SK-N-SH (cell line): ENCODE measurements at regions not wholly inside any gene's neighbourhood (a gene's known extent, or its start where the extent isn't known, plus 50 kb on each side); places are given as distances from the start of the nearest gene placed in this dataset.
"Not testable (repeated sequence)": the region's sequence is repeated elsewhere in the genome, so short reads cannot be mapped to it uniquely, and the experiment has no call there.

ENCODE experiments used
- CTCF ChIA-PET: fragments of 300-600, 350-600 bp; formaldehyde crosslinking; extraction: SDS; loops from one replicate; lab custom pipeline; 2021; lab: Yijun Ruan, JAX
- POLR2A ChIA-PET: fragments of 350-600 bp; sonication (Branson Sonifier 250); formaldehyde crosslinking; extraction: SDS; loops from one replicate; lab custom pipeline; 2020; ENCODE audit warnings: antibody characterized with exemption, inconsistent platforms; lab: Yijun Ruan, JAX
- DNase-seq: peaks from one replicate; pipeline ENCODE4 v3.0.0; 2012
- H2AFZ ChIP-seq: fragments of 200-600 bp; sonication (generic); 2 replicates; pipeline ENCODE4 v1.8.1; 2016; ENCODE audit warnings: antibody characterized with exemption, mild to moderate bottlenecking, low read depth
- H3F3A ChIP-seq: fragments of 200-600 bp; sonication (generic); replicated peaks from 2 replicates; pipeline ENCODE3; 2016; ENCODE audit warnings: antibody characterized with exemption, mild to moderate bottlenecking; ENCODE audit not compliant: insufficient read depth
- H3K27ac ChIP-seq, 2 experiments: fragments of 200-500 bp in 1 of 2; fragments of 200-600 bp in 1 of 2; sonication (Bioruptor generic) in 1 of 2; sonication (generic), shearing (Covaris generic) in 1 of 2; 2 replicates each; pipeline versions ENCODE4 v1.5.1 to v1.6.1; 2014 to 2016; ENCODE audit warnings: low read depth in 2 of 2, inconsistent platforms in 1 of 2, low read length in 1 of 2, mild to moderate bottlenecking in 1 of 2, mixed read lengths in 1 of 2
- H3K27me3 ChIP-seq: fragments of 200-600 bp; sonication (generic), shearing (Covaris generic); 2 replicates; pipeline ENCODE4 v1.6.1; 2016; ENCODE audit warnings: mixed run types; ENCODE audit not compliant: insufficient read depth
- H3K36me3 ChIP-seq, 2 experiments: fragments of 200-500 bp in 1 of 2; fragments of 200-600 bp in 1 of 2; sonication (Bioruptor generic) in 1 of 2; sonication (generic) in 1 of 2; replicated peaks in 1 of 2; 2 replicates each; pipeline versions ENCODE3 to v1.5.1; 2014 to 2016; ENCODE audit warnings: low read length in 1 of 2, mild to moderate bottlenecking in 1 of 2; ENCODE audit not compliant: insufficient read depth in 2 of 2, control insufficient read depth in 1 of 2
- H3K4me1 ChIP-seq, 2 experiments: fragments of 200-500 bp in 1 of 2; fragments of 200-600 bp in 1 of 2; sonication (Bioruptor generic) in 1 of 2; sonication (generic), shearing (Covaris generic) in 1 of 2; 2 replicates each; pipeline versions ENCODE4 v1.5.1 to v1.6.1; 2014 to 2016; ENCODE audit warnings: low read depth in 1 of 2, low read length in 1 of 2, mixed run types in 1 of 2; ENCODE audit not compliant: insufficient read depth in 2 of 2, control insufficient read depth in 1 of 2
- H3K4me2 ChIP-seq: fragments of 200-600 bp; sonication (generic), shearing (Covaris generic); 2 replicates; pipeline ENCODE4 v1.6.1; 2017; ENCODE audit warnings: mixed run types
- H3K4me3 ChIP-seq, 2 experiments: fragments of 200-500 bp in 1 of 2; fragments of 200-600 bp in 1 of 2; sonication (Bioruptor generic) in 1 of 2; sonication (generic), shearing (Covaris generic) in 1 of 2; 2 replicates each; pipeline versions ENCODE4 v1.5.1 to v1.8.1; 2014 to 2016; ENCODE audit warnings: low read depth in 2 of 2, inconsistent platforms in 1 of 2, low read length in 1 of 2, mild to moderate bottlenecking in 1 of 2, mixed read lengths in 1 of 2, moderate library complexity in 1 of 2
- H3K79me2 ChIP-seq: fragments of 200-600 bp; sonication (generic); 2 replicates; pipeline ENCODE4 v1.8.1; 2017; ENCODE audit warnings: mild to moderate bottlenecking; ENCODE audit not compliant: insufficient read depth
- H3K9ac ChIP-seq: fragments of 200-600 bp; sonication (generic); 2 replicates; pipeline ENCODE4 v1.6.1; 2017; ENCODE audit warnings: mixed run types
- H3K9me2 ChIP-seq: fragments of 200-600 bp; sonication (generic); 2 replicates; pipeline ENCODE4 v1.6.1; 2017; ENCODE audit warnings: mixed run types
- H3K9me3 ChIP-seq: fragments of 200-600 bp; sonication (generic); 2 replicates; pipeline ENCODE4 v1.6.1; 2017; ENCODE audit warnings: mixed run types, mild to moderate bottlenecking, moderate library complexity
- H4K20me1 ChIP-seq: fragments of 200-600 bp; sonication (generic); 2 replicates; pipeline ENCODE4 v1.6.1; 2017; ENCODE audit warnings: mild to moderate bottlenecking, mixed run types; ENCODE audit not compliant: insufficient read depth
- EZH2phosphoT487 ChIP-seq: fragments of 200-600 bp; sonication (generic); IDR thresholded peaks from 2 replicates; pipeline ENCODE4 v1.6.1; 2017; ENCODE audit warnings: low read depth, mixed run types, mild to moderate bottlenecking, antibody characterized with exemption, moderate library complexity, borderline replicate concordance
- FOSL2 ChIP-seq: IDR thresholded peaks from 2 replicates; pipeline ENCODE4 v1.4.0; 2012; ENCODE audit warnings: low read depth, mild to moderate bottlenecking, moderate library complexity, borderline replicate concordance
- FOXM1 ChIP-seq: IDR thresholded peaks from 2 replicates; pipeline ENCODE4 v1.4.0; 2012; ENCODE audit warnings: low read depth, mild to moderate bottlenecking
- GABPA ChIP-seq: IDR thresholded peaks from 2 replicates; pipeline ENCODE4 v1.4.0; 2012; ENCODE audit warnings: low read depth, mild to moderate bottlenecking
- NRF1 ChIP-seq: IDR thresholded peaks from 2 replicates; pipeline ENCODE4 v1.6.1; 2012; ENCODE audit warnings: low read depth, mild to moderate bottlenecking, low read length
- RAD21 ChIP-seq: IDR thresholded peaks from 2 replicates; pipeline ENCODE4 v1.6.1; 2012; ENCODE audit warnings: mild to moderate bottlenecking, low read length
- RXRA ChIP-seq: IDR thresholded peaks from 2 replicates; pipeline ENCODE4 v1.4.0; 2012; ENCODE audit warnings: low read depth, mild to moderate bottlenecking, borderline replicate concordance
- TCF12 ChIP-seq: IDR thresholded peaks from 2 replicates; pipeline ENCODE4 v1.4.0; 2012
- TEAD4 ChIP-seq: IDR thresholded peaks from 2 replicates; pipeline ENCODE4 v1.4.0; 2012; ENCODE audit warnings: mild to moderate bottlenecking, borderline replicate concordance; ENCODE audit not compliant: insufficient read depth
- YY1 ChIP-seq: IDR thresholded peaks from 2 replicates; pipeline ENCODE4 v1.4.0; 2012; ENCODE audit warnings: low read depth, mild to moderate bottlenecking
- WGBS: methylation state at CpG from one replicate; pipeline ENCODE4 v1.1.6; 2017; ENCODE audit warnings: low lambda C conversion rate; 5-methylcytosine and 5-hydroxymethylcytosine counted together
- TF ChIP-seq, protein P1 (sequence below): IDR thresholded peaks from 2 replicates; pipeline ENCODE4 v1.4.0; 2012; ENCODE audit warnings: low read depth, borderline replicate concordance
- TF ChIP-seq, protein P2 (sequence below): IDR thresholded peaks from 2 replicates; pipeline ENCODE4; 2012
- TF ChIP-seq, protein P3 (sequence below): IDR thresholded peaks from 2 replicates; pipeline ENCODE4 v1.6.1; 2012; ENCODE audit warnings: mild to moderate bottlenecking, low read depth, low read length, moderate library complexity
- TF ChIP-seq, protein P4 (sequence below): fragments of 150-350 bp; IDR thresholded peaks from 2 replicates; pipeline ENCODE4 v1.6.1; 2016; ENCODE audit warnings: mild to moderate bottlenecking, low read depth, low read length

DNA sequence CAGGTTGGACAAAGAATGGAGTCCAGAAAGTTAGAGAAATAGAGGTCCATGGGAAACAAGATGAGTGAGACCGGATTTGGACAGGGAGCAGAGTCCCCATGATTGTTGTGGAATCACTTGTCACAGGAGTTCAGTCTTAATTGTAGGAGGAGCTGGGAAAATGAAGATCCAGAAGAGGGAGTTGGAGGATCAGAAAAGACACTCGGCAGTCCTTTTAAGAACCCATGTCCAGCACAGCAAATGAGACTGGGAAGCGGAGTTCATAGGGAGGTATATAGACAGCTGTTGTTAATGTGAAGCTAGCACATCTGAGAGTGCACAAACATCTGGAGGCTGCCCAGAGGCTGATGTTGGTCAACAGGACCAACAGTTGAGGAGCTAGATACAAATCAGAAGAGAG lies 111.4 kb upstream of the RXFP1 start:
- no peaks in the 10 kb centered on the region for H3K9me3 ChIP-seq
- peak; percentile 19; the same call in 1 of the 2 replicates for TF ChIP-seq RAD21
- TF ChIP-seq FOSL2, result no peak
- H3K79me2 ChIP-seq, result no peaks in the 10 kb centered on the region
- H3K27ac ChIP-seq, result no peak overlapping the region
- no peaks in the 10 kb centered on the region for H3K36me3 ChIP-seq
- no peaks in the 10 kb centered on the region for H3K4me1 ChIP-seq
- H2AFZ ChIP-seq, result no peak overlapping the region
- DNase-seq, result no peak
- CTCF ChIA-PET, result no interaction called here
- POLR2A ChIA-PET, result no interaction called here
- H3F3A ChIP-seq, result no peaks in the 10 kb centered on the region
- H3K9ac ChIP-seq, result no peak overlapping the region
- 39% methylated on average over 3 of the region's 3 CpGs for WGBS
- H3K27me3 ChIP-seq, result no peaks in the 10 kb centered on the region; the same call in 1 of the 2 replicates
- no peaks in the 10 kb centered on the region for H3K9me2 ChIP-seq
- no peak overlapping the region for H3K4me3 ChIP-seq
- no peaks in the 10 kb centered on the region for H4K20me1 ChIP-seq
- no peak overlapping the region for H3K4me2 ChIP-seq

DNA sequence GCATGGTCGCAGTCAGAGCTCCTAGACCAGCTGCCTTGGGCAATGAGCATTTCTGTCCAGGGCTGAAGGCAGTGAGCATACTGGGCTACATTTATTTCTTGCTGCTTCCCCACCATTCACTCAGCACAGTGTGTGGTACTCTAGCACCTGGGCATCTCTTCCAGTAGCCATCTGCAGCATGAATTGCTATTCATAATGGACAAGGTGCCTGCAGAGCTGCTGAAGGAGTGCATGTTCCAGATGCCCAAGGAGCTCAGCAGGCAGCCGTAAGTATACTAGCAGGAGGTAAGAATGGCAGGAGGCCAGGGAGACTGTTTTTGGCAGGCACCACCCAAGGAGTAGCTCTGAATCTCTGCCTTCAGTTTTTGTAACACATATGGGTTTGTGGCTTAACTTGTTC lies 110.4 kb upstream of the RXFP1 start:
- no peak overlapping the region for H2AFZ ChIP-seq
- TF ChIP-seq, protein P1, sequence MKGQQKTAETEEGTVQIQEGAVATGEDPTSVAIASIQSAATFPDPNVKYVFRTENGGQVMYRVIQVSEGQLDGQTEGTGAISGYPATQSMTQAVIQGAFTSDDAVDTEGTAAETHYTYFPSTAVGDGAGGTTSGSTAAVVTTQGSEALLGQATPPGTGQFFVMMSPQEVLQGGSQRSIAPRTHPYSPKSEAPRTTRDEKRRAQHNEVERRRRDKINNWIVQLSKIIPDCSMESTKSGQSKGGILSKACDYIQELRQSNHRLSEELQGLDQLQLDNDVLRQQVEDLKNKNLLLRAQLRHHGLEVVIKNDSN, result no peak
- TF ChIP-seq, protein P2, sequence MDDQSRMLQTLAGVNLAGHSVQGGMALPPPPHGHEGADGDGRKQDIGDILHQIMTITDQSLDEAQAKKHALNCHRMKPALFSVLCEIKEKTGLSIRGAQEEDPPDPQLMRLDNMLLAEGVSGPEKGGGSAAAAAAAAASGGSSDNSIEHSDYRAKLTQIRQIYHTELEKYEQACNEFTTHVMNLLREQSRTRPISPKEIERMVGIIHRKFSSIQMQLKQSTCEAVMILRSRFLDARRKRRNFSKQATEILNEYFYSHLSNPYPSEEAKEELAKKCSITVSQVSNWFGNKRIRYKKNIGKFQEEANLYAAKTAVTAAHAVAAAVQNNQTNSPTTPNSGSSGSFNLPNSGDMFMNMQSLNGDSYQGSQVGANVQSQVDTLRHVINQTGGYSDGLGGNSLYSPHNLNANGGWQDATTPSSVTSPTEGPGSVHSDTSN, result no peak
- TF ChIP-seq TCF12, result no peak
- no peak for TF ChIP-seq RXRA
- TF ChIP-seq NRF1, result no peak
- TF ChIP-seq, protein P3, sequence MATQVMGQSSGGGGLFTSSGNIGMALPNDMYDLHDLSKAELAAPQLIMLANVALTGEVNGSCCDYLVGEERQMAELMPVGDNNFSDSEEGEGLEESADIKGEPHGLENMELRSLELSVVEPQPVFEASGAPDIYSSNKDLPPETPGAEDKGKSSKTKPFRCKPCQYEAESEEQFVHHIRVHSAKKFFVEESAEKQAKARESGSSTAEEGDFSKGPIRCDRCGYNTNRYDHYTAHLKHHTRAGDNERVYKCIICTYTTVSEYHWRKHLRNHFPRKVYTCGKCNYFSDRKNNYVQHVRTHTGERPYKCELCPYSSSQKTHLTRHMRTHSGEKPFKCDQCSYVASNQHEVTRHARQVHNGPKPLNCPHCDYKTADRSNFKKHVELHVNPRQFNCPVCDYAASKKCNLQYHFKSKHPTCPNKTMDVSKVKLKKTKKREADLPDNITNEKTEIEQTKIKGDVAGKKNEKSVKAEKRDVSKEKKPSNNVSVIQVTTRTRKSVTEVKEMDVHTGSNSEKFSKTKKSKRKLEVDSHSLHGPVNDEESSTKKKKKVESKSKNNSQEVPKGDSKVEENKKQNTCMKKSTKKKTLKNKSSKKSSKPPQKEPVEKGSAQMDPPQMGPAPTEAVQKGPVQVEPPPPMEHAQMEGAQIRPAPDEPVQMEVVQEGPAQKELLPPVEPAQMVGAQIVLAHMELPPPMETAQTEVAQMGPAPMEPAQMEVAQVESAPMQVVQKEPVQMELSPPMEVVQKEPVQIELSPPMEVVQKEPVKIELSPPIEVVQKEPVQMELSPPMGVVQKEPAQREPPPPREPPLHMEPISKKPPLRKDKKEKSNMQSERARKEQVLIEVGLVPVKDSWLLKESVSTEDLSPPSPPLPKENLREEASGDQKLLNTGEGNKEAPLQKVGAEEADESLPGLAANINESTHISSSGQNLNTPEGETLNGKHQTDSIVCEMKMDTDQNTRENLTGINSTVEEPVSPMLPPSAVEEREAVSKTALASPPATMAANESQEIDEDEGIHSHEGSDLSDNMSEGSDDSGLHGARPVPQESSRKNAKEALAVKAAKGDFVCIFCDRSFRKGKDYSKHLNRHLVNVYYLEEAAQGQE, result no peak
- TF ChIP-seq, protein P4, sequence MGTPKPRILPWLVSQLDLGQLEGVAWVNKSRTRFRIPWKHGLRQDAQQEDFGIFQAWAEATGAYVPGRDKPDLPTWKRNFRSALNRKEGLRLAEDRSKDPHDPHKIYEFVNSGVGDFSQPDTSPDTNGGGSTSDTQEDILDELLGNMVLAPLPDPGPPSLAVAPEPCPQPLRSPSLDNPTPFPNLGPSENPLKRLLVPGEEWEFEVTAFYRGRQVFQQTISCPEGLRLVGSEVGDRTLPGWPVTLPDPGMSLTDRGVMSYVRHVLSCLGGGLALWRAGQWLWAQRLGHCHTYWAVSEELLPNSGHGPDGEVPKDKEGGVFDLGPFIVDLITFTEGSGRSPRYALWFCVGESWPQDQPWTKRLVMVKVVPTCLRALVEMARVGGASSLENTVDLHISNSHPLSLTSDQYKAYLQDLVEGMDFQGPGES, result no peak
- no peak for TF ChIP-seq FOXM1
- no peak for TF ChIP-seq YY1
- TF ChIP-seq FOSL2, result no peak
- TF ChIP-seq EZH2phosphoT487, result no peak
- no peak for TF ChIP-seq TEAD4
- TF ChIP-seq GABPA, result no peak
- TF ChIP-seq, all 33 proteins: peak for 0
- no peaks in the 10 kb centered on the region for H3K79me2 ChIP-seq
- no peaks in the 10 kb centered on the region for H3K4me1 ChIP-seq
- no peaks in the 10 kb centered on the region; the same call in 1 of the 2 replicates for H3K27me3 ChIP-seq
- H3K4me2 ChIP-seq, result no peak overlapping the region
- POLR2A ChIA-PET, result no interaction called here
- no peaks in the 10 kb centered on the region for H3K36me3 ChIP-seq
- no peak overlapping the region for H3K27ac ChIP-seq
- no peaks in the 10 kb centered on the region for H3K9me2 ChIP-seq
- H4K20me1 ChIP-seq, result no peaks in the 10 kb centered on the region
- CTCF ChIA-PET, result interaction anchor here (0.8 kb wide), 1 partner anchor 85 kb away, joined by 4 read pairs; no protein-coding TSS in a partner anchor
- no peaks in the 10 kb centered on the region for H3F3A ChIP-seq
- H3K4me3 ChIP-seq, result no peak overlapping the region
- H3K9ac ChIP-seq, result no peak overlapping the region
- H3K9me3 ChIP-seq, result no peaks in the 10 kb centered on the region
- no peak for DNase-seq
- 17% methylated on average over 2 of the region's 2 CpGs for WGBS

DNA sequence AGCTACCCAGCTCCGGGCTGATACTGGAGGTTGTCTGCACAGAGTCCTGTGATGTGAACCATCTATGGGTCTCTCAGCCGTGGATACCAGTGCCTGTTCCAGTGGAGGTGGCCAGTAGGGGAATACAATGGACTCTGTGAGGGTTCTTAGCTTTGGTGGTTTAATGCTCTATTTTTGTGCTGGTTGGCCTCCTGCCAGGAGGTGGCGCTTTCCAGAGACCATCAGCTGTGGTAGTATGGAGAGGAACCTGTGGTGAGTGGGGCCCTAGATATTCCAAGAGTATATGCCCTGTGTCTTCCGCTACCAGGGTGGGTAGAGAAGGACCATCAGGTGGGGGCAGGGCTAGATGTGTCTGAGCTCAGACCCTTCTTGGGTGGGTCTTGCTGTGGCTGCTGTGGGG lies 103.0 kb upstream of the RXFP1 start:
- H3K9me2 ChIP-seq, H3K9me3 ChIP-seq, DNase-seq, H2AFZ ChIP-seq, H3K9ac ChIP-seq, H3K4me3 ChIP-seq, CTCF ChIA-PET, H3K79me2 ChIP-seq, H3K27ac ChIP-seq, H3K36me3 ChIP-seq, H3K27me3 ChIP-seq, H3F3A ChIP-seq, H4K20me1 ChIP-seq, H3K4me1 ChIP-seq, H3K4me2 ChIP-seq, POLR2A ChIA-PET: not testable (repeated sequence)
- WGBS, result 20% methylated on average over 3 of the region's 4 CpGs
